ENCODE measurements at regions not wholly inside any gene's neighbourhood (a gene's known extent, or its start where the extent isn't known, plus 50 kb on each side); places are given as distances from the start of the nearest gene placed in this dataset.
A peak's percentile ranks its signal among the peaks of the same experiment; 100 is the strongest.

GRCh38 chr3:115512565-115513415, 110.5 kb upstream of the GAP43 start:
- H3K36me3 ChIP-seq: no peaks in the 10 kb centered on the region
- 0 to 1% (median 0%) methylated on average over 26 of the region's 26 CpGs for WGBS, 5 donors
- no peak for DNase-seq
- TF ChIP-seq POLR2AphosphoS5 (IDR thresholded peaks at IDR 0.05) (no peak), POLR2A (IDR thresholded peaks at IDR 0.05) (no peak), CTCF (IDR thresholded peaks at IDR 0.05 in 8 of 11, conservative IDR thresholded peaks at IDR 0.05 in 3 of 11) (no peak)
- intact Hi-C loops (cut with DNase I; ENCODE audit: low total_unique reads): no loop called here
- H3K4me1 ChIP-seq: peaks cover 0 to 26% (median 16%) of the 10 kb centered on the region in 6 donors
- no peaks in the 10 kb centered on the region for H3K9me3 ChIP-seq
- H3K4me3 ChIP-seq: peak overlapping the region; percentile 32 to 68 (median 38)
- H3K27me3 ChIP-seq (replicated peaks in 1 of 7): peaks cover 0 to 13% (median 0%) of the 10 kb centered on the region in 7 donors
- peak overlapping the region in 7 of 8 donors; percentile 25 to 75 (median 51) for H3K27ac ChIP-seq

GRCh38 chr3:115513416-115513800, 109.9 kb upstream of the GAP43 start:
- peak overlapping the region; percentile 32 to 68 (median 38) for H3K4me3 ChIP-seq
- intact Hi-C loops (cut with DNase I; ENCODE audit: low total_unique reads): no loop called here
- no peaks in the 10 kb centered on the region for H3K36me3 ChIP-seq
- WGBS, 5 donors: 14 to 18% (median 16%) methylated on average over 5 of the region's 5 CpGs
- H3K27me3 ChIP-seq (replicated peaks in 1 of 7): peaks cover 0 to 13% (median 0%) of the 10 kb centered on the region in 7 donors
- DNase-seq: no peak
- peaks cover 0 to 26% (median 16%) of the 10 kb centered on the region in 6 donors for H3K4me1 ChIP-seq
- peak overlapping the region in 7 of 8 donors; percentile 25 to 75 (median 51) for H3K27ac ChIP-seq
- no peaks in the 10 kb centered on the region for H3K9me3 ChIP-seq
- TF ChIP-seq POLR2AphosphoS5 (IDR thresholded peaks at IDR 0.05): no peak

- no peak for TF ChIP-seq POLR2A (IDR thresholded peaks at IDR 0.05)
- no peak for TF ChIP-seq CTCF (IDR thresholded peaks at IDR 0.05 in 8 of 11, conservative IDR thresholded peaks at IDR 0.05 in 3 of 11)
- TF ChIP-seq POLR2AphosphoS5 (IDR thresholded peaks at IDR 0.05): no peak
- WGBS, 5 donors: 43 to 70% (median 65%) methylated on average over 3 of the region's 3 CpGs
- peak overlapping the region in 4 of 8 donors; percentile 31 to 51 (median 41) for H3K27ac ChIP-seq
- H3K4me3 ChIP-seq: no peak overlapping the region
- peaks cover 0 to 6% (median 0%) of the 10 kb centered on the region in 7 donors for H3K27me3 ChIP-seq (replicated peaks in 1 of 7)
- DNase-seq: no peak
- H3K36me3 ChIP-seq: no peaks in the 10 kb centered on the region
- intact Hi-C loops (cut with DNase I; ENCODE audit: low total_unique reads): no loop called here
- no peaks in the 10 kb centered on the region for H3K9me3 ChIP-seq
- peaks cover 0 to 16% (median 11%) of the 10 kb centered on the region in 6 donors for H3K4me1 ChIP-seq
These were observed 105.8 kb upstream of the GAP43 start for GRCh38 chr3:115517457-115518050.

- Histone ChIP-seq H3K4me1 (peaks cover 0 to 11% (median 7%) of the 10 kb centered on the region in 6 donors), H3K27me3 (replicated peaks in 1 of 7) (no peaks in the 10 kb centered on the region), H3K9me3 (no peaks in the 10 kb centered on the region), H3K36me3 (no peaks in the 10 kb centered on the region), H3K27ac (peak overlapping the region in 4 of 8 donors; percentile 31 to 51 (median 41)), H3K4me3 (no peak overlapping the region)
- intact Hi-C loops (cut with DNase I; ENCODE audit: low total_unique reads): no loop called here
- DNase-seq: no peak
- 66 to 81% (median 72%) methylated on average over 4 of the region's 4 CpGs for WGBS, 5 donors
- TF ChIP-seq CTCF (IDR thresholded peaks at IDR 0.05 in 8 of 11, conservative IDR thresholded peaks at IDR 0.05 in 3 of 11) (no peak), POLR2AphosphoS5 (IDR thresholded peaks at IDR 0.05) (peak in 2 of 3 donors; percentile 35 to 67), POLR2A (IDR thresholded peaks at IDR 0.05) (no peak)
These were observed 105.0 kb upstream of the GAP43 start for GRCh38 chr3:115518100-115518852.

All from spleen (tissue), 11 donors.